ENCODE measurements at regions not wholly inside any gene's neighbourhood (a gene's known extent, or its start where the extent isn't known, plus 50 kb on each side); places are given as distances from the start of the nearest gene placed in this dataset.
A peak's percentile ranks its signal among the peaks of the same experiment; 100 is the strongest.
"Not testable (repeated sequence)": the region's sequence is repeated elsewhere in the genome, so short reads cannot be mapped to it uniquely, and the experiment has no call there.

DNA sequence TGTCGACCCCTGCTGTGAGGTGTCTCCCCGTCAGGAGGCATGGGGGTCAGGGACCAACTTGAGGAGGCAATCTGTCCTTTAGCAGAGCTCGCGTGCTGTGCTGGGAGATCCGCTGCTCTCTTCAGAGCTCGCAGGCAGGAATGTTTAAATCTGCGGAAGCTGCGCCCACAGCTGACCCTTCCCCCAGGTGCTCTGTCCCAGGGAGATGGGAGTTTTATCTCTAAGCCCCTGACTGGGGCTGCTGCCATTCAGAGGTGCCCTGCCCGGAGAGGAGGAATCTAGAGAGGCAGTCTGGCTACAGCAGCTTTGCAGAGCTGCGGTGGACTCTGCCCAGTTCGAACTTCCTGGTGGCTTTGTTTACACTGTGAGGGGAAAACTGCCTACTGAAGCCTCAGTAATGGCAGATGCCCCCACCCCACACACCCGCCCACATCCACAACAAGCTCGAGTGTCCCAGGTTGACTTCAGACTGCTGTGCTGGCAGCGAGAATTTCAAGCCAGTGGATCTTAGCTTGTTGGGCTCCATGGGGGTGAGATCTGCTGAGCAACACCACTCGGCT is 133.1 kb downstream of the CENPC start:
- not testable (repeated sequence) for DNase-seq (ENCODE audit: low spot score)

DNA sequence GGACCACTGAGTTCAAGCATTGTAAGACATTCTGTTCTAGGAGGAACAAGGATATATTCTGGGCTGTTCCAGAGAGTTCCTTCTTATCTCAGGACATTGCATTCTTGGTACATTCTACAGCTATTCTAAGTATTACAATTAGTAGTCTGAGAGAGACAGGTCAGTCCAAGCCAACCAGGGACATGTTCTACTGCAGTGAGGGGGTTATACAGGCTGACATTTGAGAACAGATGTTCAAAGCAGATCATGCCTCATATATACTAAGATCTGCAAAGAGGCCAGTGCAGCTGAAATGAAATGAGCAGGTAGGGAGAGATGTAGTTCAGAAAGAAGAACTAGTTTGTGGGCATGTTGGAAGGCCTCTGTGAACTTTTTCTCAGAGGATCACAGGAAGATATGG is 142.0 kb downstream of the CENPC start:
- DNase-seq (ENCODE audit: low spot score), result no peak

DNA sequence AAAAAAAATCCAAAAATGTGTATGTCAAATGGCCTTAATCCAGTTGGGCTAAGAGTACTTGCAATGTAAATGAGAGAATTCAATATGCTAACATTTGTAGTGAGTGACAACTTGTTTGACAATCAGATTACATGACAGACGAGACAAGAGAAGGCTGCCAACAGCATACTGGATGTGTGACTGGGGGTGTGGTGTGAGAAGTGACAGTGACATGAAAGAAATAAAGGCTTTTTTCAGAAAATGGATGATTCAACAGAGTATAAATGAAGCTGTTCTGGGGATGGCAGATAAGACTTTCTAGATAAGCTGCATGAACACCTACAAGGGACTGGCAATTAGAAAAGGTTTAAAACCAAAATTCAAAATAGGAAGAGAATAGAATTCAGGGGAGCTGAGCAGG is 143.4 kb downstream of the CENPC start:
- DNase-seq (ENCODE audit: low spot score), result no peak

DNA sequence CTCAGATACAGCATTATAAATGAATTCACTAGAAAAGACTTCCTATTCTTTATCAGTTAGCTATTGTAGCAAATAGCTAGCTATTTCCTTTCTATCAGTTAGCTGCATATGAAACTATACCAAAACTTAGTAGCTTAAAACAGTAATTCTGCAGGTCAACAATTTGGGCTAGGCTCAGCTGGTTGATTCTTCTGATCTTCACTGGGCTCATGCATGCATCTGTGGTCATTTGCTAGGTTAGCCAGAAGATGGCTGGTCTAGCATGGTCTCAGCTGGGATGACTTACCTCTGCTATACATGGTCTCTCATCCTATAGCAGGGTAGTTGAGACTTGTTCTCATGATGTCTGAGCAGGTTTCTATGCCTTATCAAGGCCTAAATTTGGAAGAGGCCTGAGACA is 147.4 kb downstream of the CENPC start:
- no peak for DNase-seq (ENCODE audit: low spot score)

DNA sequence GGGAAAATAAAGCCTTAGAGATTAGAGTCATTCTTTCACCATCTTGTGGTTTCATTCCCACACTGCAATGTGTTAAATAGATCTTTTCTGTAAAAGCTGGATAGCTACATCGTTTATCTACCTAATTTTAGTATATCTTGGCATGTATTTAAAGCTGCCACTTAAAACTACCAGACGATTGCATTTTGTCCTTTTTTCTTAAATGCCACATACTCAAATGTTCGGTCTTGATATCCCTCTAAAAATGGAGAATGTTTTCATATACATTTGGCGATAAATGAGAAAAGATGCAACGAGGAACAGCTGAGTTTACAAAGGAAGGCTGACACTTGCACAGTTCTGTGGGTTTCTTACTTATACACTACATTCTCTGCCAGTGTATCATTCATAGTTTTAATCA is 148.3 kb downstream of the CENPC start:
- DNase-seq (ENCODE audit: low spot score), result no peak

DNA sequence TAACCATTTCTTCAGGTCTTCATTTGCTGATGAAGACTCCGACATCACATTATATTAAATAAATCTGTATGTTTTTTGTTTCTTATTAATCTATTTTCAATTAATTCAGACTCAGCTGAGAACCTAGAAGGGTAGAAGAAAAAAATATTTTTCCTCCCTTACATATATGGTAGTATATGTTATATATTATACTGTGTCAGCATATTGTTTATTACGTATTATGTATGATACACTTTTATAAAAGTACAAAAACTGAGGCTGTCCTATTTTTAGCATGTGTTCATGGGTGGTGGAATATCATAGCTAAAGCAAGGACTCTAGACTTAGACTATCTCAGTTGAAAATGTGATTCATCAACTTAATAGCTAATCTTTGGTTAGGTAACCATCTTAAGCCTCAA is 149.3 kb downstream of the CENPC start:
- DNase-seq (ENCODE audit: low spot score), result no peak

DNA sequence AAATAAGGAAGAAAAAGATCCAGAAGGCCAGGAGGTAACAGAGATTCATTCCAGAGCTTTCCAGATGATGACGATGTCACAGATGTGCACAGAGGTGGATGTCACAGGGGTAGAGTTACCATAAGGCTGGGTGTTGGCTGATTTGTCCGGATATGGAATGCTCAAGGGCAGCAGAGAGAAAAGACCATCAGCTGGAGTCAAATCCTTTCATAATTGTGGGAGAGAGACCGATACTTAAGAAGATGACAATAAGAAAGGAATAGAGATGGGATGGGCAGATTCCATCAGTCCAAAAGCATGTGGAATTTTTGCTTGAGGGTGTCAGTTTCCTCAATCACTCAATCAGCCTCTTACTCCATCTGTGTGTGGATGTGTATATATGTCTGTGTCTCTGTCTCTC is 150.4 kb downstream of the CENPC start:
- no peak for DNase-seq (ENCODE audit: low spot score)

DNA sequence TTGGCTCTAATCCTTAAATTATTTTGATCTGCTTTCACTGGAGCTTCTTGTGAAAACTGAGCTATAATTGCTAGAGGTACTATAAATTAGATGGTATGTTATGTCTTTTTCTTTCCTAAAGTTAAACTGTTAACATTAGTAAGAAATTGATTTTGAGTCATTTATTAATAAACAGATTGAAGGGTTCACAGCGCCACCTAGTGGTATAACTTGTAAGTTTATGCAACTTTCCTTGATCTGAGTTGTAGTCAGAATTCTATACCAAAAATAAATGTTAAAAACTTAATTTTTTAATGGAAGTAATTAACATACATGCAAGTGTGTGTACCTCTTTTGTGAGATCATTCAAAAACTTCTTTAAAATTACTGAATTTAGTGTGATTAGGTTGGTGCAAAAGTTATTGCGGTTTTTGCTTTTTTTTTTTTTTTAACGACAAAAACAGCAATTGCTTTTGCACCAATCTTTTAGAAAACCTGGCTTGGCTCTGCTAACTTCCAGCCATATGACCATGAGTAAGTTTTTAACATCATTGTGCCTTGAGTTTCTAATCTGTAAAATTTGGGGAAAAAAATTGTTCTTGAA is 151.5 kb downstream of the CENPC start:
- peak; percentile 33 for DNase-seq (ENCODE audit: low spot score)

DNA sequence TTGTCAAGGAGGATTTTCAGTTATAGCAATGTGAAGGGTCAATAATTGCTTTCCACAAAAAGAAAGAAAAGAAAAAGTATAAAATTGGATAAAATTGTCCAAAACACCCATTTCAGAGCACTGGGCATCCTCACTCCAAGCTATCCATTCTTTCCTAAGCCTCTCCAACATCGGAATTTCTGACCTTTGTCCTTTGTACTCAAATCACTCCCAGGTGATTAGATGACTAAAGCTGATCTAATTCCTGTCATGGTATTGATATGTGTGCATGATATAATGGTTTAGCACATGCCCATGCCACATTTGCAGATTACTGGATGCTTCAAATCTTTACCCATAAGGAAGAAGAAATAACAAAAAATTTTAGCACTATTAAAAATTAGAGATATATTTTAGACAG is 152.3 kb downstream of the CENPC start:
- no peak for DNase-seq (ENCODE audit: low spot score)

DNA sequence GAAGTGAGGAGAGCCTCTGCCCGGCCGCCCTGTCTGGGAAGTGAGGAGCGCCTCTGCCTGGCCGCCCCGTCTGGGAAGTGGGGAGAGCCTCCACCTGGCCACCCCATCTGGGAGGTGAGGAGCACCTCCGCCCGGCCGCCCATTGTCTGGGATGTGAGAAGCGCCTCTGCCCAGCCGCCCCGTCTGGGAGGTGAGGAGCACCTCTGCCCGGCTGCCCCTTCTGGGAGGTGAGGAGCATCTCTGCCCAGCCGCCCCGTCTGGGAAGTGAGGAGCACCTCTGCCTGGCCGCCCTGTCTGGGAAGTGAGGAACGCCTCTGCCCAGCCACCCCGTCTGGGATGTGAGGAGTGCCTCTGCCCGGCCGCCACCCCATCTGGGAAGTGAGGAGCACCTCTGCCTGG is 163.9 kb downstream of the CENPC start:
- not testable (repeated sequence) for DNase-seq (ENCODE audit: low spot score)

DNA sequence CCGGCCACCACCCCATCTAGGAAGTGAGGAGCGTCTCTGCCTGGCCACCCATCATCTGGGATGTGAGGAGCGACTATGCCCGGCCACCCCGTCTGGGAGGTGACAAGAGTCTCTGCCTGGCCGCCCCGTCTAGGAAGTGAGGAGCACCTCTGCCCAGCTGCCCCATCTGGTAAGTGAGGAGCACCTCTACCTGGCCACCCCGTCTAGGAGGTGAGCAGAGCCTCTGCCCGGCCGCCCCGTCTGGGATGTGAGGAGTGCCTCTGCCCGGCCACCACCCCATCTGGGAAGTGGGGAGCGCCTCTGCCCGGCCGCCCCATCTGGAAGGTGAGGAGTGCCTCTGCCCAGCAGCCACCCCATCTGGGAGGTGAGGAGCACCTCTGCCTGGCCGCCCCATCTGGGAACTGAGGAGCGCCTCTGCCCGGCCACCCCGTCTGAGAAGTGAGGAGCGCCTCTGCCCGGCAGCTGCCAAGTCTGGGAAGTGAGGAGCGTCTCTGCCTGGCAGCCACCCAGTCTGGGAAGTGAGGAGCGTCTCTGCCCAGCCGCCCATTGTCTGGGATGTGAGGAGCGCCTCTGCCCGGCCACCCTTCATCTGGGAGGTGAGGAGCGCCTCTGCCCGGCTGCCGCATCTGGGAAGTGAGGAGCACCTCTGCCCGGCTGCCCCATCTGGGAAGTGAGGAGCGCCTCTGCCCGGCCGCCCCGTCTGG is 164.4 kb downstream of the CENPC start:
- not testable (repeated sequence) for DNase-seq (ENCODE audit: low spot score)

DNA sequence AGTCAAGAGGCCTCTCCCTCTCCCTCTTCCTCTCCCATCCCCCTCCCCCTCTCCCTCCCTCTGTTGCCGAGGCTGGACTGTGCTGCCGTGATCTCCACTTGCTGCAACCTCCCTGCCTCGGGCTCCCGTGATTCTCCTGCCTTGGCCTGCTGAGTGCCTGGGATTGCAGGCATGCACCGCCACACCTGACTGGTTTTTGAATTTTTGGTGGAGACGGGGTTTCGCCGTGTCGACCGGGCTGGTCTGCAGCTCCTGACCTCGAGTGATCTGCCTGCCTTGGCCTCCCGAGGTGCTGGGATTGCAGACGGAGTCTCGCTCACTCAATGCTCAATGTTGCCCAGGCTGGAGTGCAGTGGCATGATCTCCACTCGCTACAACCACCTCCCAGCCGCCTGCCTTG is 165.1 kb downstream of the CENPC start:
- no peak for DNase-seq (ENCODE audit: low spot score)

DNA sequence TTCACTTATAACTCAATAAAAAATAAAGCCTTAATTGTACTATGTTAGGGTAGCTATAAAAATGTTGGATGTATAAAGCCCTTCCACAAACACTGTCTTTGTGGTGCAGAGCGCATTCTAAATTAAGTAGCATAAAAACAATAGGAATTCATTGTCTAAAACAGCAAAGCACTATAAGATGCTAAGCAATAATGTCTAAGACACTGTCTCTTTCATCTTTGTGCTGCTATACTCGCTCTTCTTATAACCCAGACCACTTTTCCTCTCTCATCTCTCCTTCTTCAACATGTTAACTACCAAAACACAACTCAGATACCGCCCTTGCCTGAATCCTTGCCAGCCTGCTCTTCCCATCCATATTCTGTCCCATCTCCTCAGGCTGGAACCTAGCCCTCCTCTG is 170.0 kb downstream of the CENPC start:
- no peak for DNase-seq (ENCODE audit: low spot score)

DNA sequence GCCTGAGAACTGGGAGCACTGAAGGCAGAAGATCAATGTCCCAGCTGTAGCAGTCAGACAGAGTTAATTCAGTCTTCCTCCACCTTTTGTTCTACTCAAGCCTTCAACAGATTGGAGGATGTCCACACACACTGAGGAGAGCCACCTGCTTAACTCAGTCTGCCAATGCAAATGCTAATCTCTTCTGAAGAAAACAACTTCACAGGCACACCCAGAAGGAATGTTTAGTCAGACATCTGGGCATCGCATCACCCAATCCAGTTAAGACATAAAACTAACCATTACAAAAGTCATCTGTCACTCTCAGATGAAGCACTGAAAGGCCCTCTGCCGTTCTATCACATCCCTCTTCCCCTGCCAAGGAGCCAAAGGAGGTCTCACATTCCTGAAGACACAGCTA is 173.7 kb downstream of the CENPC start:
- no peak for DNase-seq (ENCODE audit: low spot score)

DNA sequence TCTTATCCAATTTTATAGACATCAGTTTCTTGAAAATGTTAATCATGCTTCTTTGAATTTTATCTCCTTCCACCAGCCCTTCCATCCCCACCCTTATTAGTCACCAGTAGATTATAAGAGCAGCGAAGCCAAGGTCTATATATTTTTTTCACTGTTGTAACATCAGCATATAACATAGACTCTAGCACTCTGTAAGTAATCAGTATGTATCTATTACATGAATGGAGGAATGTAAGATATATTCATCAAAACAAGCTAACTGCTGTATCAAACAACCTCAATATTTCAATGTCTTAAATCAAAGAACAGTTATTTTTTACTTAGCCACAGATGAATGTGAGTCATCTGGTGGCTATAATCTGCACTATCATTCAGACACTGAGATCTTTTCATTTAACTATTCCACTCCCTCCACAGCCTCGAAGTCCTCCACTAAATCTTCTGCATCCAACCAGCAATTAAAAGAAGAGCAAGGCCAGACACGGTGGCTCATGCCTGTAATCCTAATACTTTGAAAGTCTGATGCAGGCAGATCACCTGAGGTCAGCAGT is 178.9 kb downstream of the CENPC start:
- DNase-seq (ENCODE audit: low spot score), result no peak

DNA sequence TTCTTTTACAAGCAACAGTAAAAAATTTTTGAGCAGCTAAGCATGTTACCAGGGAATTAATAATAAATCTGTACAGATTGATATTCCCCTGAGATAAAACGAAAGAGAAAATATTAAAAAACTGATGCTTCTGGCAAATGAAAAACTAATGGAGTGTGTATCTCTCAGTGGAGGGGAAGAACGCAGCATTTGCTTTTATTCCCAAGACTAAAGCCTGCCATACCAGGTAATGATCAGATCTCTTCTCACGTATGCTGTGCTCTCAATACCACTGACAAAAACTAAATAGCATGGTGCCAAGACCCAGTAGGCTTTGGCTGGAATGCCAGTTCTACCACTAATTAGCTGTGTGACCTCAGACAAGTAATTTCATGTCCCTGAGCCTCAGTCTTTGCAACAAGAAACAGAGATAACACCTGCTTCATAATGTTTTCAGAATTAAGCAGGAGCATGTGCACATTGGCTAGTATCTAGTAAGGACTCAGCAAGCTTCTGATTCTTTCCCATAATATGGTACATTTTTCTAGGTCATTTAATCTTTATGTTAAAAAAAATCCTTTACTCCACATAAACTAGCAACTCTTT is 179.6 kb downstream of the CENPC start:
- no peak for DNase-seq (ENCODE audit: low spot score)

DNA sequence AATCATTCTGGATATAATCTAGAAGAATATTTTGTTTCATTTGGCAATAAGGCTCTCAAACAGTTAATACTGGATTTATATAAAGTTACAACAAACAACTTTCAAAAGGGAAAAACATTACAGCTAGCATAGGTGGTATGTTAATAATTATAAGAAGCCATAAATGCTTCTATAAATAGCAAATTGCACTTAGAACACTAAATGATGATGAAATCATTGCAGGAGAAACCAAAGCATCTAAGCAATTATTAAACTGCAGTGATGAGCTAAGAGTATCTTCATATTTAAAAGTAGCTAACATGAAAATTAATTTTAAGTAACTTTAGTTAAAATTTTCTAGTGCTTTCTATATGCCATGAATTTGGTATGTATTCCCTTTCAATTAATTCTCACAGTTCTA is 189.5 kb downstream of the CENPC start:
- DNase-seq (ENCODE audit: low spot score), result no peak

DNA sequence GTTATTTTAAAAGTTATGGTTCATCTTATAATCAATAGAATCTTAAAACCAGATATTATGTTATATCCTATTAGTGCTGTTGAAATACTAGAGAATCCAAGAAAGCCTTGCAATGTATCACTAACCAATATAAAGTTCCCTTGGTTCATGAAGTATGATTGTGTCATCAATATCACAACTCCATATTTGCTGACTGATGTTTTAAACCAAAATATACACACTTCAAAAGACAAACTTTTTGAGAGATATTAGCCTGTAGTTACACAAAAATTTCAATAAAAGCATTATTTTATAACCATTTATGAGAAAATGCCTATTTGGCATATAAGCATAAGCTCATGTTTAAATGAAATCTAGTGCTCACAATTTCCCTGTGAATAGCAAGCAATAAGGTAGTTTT is 198.6 kb downstream of the CENPC start:
- no peak for DNase-seq (ENCODE audit: low spot score)

DNA sequence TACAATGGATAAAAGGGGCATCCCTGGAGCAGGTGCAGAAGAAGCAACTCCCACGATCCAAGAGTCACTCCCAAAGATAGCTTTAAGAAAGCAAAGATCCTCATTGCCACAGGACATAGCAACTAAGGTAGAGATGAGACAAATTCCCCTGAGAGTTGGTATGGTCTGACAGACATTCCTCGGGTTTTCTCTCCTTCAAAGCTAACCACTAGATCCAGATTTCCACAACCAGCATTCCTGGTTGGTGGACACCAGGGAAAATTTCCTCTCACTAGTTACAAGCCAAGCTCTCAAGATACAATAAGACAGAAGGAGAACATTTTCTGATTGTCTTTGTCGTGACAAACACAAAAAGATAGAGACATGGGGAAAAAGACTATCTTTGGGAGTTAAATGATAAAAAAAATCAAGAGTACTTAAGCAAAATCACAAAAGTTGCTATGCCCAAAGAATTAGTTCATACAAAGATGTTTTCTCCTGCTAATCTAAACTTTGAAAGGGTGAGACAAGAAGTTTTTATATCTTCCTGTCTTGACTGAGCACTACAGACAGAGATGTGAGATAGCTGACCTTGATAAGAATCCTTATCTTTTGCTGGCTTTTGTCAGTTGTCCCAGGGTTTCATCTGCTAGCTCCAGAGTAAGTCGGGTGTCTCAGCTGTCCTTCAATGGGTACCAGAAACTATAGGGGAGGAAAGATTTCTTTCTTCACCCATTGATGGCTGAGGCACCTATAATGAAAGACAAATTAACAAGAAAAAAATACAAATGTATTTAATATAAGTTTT is 200.5 kb downstream of the CENPC start:
- DNase-seq (ENCODE audit: low spot score), result no peak

DNA sequence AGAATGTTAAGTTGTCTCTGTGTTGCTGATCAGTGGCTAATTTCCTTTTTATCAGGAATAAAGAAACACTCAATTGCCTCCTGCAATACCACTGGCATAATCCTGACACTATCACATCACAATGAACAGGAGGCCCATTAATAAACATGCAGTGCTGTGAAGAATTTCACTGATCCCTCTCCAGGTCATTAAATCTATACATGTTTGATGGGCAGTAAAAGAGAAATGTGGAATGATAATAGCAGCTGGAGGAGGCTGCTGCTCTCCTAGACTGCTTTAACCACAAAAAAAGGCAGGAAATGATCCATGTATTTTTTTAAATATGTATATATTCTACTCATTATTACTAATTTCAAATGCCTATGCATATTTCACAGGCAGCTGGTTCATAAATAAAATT is 202.1 kb downstream of the CENPC start:
- DNase-seq (ENCODE audit: low spot score), result no peak

DNA sequence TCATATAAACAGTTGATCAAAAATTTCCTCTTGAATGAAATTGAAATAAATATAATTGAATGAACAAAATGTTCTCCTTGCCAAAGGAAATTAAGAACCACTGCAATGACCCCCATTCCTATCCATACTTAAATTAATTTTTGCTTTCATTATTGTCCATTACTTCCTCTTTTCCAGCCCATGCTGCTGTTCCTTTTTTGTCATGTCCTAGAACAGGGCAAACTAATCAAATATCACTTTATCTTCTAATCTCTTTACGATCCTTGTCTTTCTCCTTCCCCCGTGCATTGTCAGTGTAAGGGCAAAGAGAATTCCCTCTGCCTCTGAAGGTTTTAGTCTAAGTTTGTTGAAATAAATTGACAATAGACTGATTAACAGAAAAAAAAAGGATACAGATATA is 203.0 kb downstream of the CENPC start:
- no peak for DNase-seq (ENCODE audit: low spot score)

DNA sequence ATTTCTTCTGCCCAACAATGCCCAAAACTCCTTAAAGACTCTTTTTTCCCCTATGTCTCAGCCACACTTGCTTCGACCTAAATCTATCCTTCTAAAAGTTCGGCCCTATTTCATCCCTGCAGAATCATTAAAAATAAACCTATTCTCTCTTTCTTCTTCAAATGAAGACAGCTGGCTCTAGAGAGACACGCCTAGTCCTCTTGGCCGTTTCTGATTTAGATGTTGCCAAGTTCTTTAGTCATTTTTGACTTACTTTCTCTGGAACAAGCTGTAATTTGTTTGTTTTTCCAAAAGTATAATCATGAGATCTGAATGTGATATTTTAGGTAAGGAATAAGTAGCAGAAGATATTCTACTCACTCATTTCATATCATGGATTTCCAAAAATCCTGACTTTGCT is 211.6 kb downstream of the CENPC start:
- no peak for DNase-seq (ENCODE audit: low spot score)

Measured in cerebellar cortex (tissue), 1 donor.